ENCODE measurements at regions not wholly inside any gene's neighbourhood (a gene's known extent, or its start where the extent isn't known, plus 50 kb on each side); places are given as distances from the start of the nearest gene placed in this dataset.

GRCh38 chr2:175478096-175478768 lies 296.7 kb upstream of the ATP5MC3 start:
- no peaks in the 10 kb centered on the region for H3K36me3 ChIP-seq
- H3K9me3 ChIP-seq, result no peaks in the 10 kb centered on the region
- no peak overlapping the region for H3K4me3 ChIP-seq (ENCODE audit: low read depth in 1 of 2, low read length in 1 of 2)
- TF ChIP-seq CTCF (IDR thresholded peaks at IDR 0.05), result no peak
- H3K27me3 ChIP-seq, result no peaks in the 10 kb centered on the region
- H3K4me1 ChIP-seq (ENCODE audit: control insufficient read depth in 1 of 2, insufficient read depth in 1 of 2, low read depth in 1 of 2, low read length in 1 of 2), result peaks cover 29 to 39% of the 10 kb centered on the region in 2 experiments
- H3K27ac ChIP-seq, result peak overlapping the region; percentile 91

DNA sequence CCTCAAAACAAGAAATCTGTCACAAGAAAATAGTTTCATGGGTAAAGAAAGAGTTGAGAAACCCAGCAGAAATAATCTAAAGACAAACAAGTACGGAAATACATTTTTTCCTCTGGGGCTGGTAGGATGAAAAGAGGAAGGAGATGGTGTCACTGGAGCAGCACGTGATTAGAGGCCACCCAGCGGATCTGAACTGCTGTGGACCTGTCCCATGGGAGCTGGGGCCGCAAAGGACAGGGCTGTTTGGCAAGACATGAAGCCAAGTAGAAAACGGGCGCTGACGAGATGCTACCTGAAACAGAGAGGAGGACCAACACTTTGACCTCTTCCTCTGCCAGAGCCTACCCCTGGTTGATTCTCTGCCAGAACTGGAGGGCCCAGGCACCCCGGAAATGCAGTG lies 295.4 kb upstream of the ATP5MC3 start:
- Histone ChIP-seq H3K4me3 (ENCODE audit: low read depth in 1 of 2, low read length in 1 of 2) (peak overlapping the region; percentile 41 to 48), H3K27ac (peak overlapping the region; percentile 91), H3K36me3 (no peaks in the 10 kb centered on the region), H3K9me3 (no peaks in the 10 kb centered on the region), H3K27me3 (no peaks in the 10 kb centered on the region), H3K4me1 (ENCODE audit: control insufficient read depth in 1 of 2, insufficient read depth in 1 of 2, low read depth in 1 of 2, low read length in 1 of 2) (peaks cover 29 to 39% of the 10 kb centered on the region in 2 experiments)
- no peak for TF ChIP-seq CTCF (IDR thresholded peaks at IDR 0.05)

- no peaks in the 10 kb centered on the region for H3K27me3 ChIP-seq
- H3K4me3 ChIP-seq (ENCODE audit: low read depth in 1 of 2, low read length in 1 of 2), result no peak overlapping the region
- peak overlapping the region; percentile 91 for H3K27ac ChIP-seq
- H3K9me3 ChIP-seq, result no peaks in the 10 kb centered on the region
- H3K4me1 ChIP-seq (ENCODE audit: control insufficient read depth in 1 of 2, insufficient read depth in 1 of 2, low read depth in 1 of 2, low read length in 1 of 2), result peaks cover 29 to 39% of the 10 kb centered on the region in 2 experiments
- H3K36me3 ChIP-seq, result no peaks in the 10 kb centered on the region
- no peak for TF ChIP-seq CTCF (IDR thresholded peaks at IDR 0.05)
These were observed 294.9 kb upstream of the ATP5MC3 start for GRCh38 chr2:175476374-175476773.

- no peak for TF ChIP-seq CTCF (IDR thresholded peaks at IDR 0.05)
- peak overlapping the region; percentile 91 for H3K27ac ChIP-seq
- no peak overlapping the region for H3K4me3 ChIP-seq (ENCODE audit: low read depth in 1 of 2, low read length in 1 of 2)
These were observed 293.6 kb upstream of the ATP5MC3 start for GRCh38 chr2:175475130-175475529.

DNA sequence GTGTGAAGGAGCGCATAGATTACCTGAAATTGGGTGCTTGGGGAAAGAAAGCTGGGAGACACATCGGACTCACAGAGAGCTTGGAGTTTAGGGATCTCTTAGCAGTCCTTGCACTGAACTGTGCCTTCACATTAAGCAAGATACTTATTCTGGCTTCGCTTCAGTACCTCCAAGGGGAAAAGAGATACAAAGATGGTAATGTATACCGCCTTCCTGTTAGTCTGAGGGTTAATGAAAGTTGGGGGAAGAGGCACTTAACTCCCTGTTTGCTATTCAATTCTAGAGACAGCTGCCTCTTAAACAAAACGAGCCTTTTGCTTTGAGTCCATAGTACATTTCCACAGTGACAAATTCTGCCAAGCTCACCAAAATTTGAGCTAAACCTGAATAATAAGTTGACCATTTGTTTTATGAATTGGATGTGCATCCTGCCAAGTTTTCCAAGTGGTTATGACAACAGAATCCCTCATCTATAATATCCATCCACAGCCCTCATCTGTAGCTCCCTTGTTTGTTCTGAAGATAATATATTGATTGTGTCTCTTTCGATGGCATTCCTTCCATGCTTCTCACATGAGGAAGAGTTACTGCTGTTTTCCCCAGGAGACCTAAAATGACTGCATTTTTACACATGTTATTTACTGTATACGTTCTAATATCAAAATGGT lies 287.1 kb upstream of the ATP5MC3 start:
- no peaks in the 10 kb centered on the region for H3K36me3 ChIP-seq
- peaks cover 18% of the 10 kb centered on the region in 2 experiments for H3K4me1 ChIP-seq (ENCODE audit: control insufficient read depth in 1 of 2, insufficient read depth in 1 of 2, low read depth in 1 of 2, low read length in 1 of 2)
- peaks cover 6% of the 10 kb centered on the region for H3K9me3 ChIP-seq
- no peaks in the 10 kb centered on the region for H3K27me3 ChIP-seq
- TF ChIP-seq CTCF (IDR thresholded peaks at IDR 0.05), result no peak
- no peak overlapping the region for H3K27ac ChIP-seq
- H3K4me3 ChIP-seq (ENCODE audit: low read depth in 1 of 2, low read length in 1 of 2), result no peak overlapping the region

More at GRCh38 chr2:175475130-175475529, 293.6 kb upstream of the ATP5MC3 start:
- no peaks in the 10 kb centered on the region for H3K27me3 ChIP-seq
- H3K36me3 ChIP-seq, result no peaks in the 10 kb centered on the region
- no peaks in the 10 kb centered on the region for H3K9me3 ChIP-seq
- H3K4me1 ChIP-seq (ENCODE audit: control insufficient read depth in 1 of 2, insufficient read depth in 1 of 2, low read depth in 1 of 2, low read length in 1 of 2), result peaks cover 29 to 39% of the 10 kb centered on the region in 2 experiments
